ENCODE measurements at regions not wholly inside any gene's neighbourhood (a gene's known extent, or its start where the extent isn't known, plus 50 kb on each side); places are given as distances from the start of the nearest gene placed in this dataset.

GRCh38 chr12:92029902-92030586 is 115.6 kb downstream of the BTG1 start:
- DNase-seq: no peak

DNA sequence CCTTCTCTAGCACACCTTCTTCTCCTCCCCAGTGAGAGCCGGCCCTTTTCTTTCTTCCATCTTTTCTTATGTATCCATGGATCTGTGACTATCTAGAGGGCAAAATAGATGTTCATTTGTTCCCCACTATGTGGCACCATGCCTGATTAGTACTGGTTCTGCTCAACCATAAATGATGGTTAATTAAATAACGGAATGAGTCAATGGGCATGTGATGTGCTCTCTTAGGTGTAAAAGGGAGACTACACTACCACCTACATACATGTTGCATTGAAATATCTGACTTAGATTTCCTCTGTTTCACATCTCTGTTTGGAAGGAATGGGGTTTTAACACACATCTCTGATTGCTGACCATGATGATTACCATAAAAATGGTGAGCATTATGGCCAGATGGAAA is 116.5 kb downstream of the BTG1 start:
- no peak for DNase-seq

DNA sequence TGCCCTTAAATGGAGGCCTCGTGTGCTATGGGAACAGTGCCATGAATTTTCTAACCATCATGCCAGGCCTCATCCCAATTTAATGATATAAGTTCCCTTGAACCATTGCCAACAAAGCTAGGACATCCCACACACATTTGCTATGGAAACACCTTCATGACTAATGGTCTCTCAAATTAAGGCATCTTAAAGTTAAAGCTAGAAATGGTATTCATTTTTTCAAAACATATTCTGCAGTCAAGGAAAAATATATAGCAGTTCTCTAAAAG is 117.3 kb downstream of the BTG1 start:
- no peak for DNase-seq

GRCh38 chr12:92027701-92028440 is 117.8 kb downstream of the BTG1 start:
- DNase-seq: no peak

GRCh38 chr12:92027243-92027642 is 118.4 kb downstream of the BTG1 start:
- no peak for DNase-seq

GRCh38 chr12:92025462-92026207 is 120.0 kb downstream of the BTG1 start:
- DNase-seq: no peak

DNA sequence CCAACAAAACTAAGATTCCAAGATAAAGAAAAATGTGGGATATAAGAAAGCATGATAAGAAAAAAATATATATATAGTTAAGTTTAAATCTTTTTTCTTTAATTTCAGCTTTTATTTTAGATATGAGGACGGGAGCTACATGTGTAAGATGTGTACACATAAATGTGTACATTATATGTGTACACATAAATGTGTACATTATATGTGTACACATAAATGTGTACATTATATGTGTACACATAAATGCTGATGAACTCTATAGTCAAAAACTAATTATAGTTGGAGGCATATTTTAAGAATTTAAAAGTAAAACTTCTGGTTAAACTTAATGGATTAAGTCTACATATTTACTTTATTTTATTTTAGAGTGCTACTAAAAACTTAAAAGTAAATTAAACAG is 123.6 kb downstream of the BTG1 start:
- DNase-seq: no peak

GRCh38 chr12:92021666-92022035 is 124.0 kb downstream of the BTG1 start:
- DNase-seq: no peak

- DNase-seq: no peak
These were observed 124.5 kb downstream of the BTG1 start for GRCh38 chr12:92020983-92021665.

GRCh38 chr12:92019491-92020277 is 126.0 kb downstream of the BTG1 start:
- no peak for DNase-seq

DNA sequence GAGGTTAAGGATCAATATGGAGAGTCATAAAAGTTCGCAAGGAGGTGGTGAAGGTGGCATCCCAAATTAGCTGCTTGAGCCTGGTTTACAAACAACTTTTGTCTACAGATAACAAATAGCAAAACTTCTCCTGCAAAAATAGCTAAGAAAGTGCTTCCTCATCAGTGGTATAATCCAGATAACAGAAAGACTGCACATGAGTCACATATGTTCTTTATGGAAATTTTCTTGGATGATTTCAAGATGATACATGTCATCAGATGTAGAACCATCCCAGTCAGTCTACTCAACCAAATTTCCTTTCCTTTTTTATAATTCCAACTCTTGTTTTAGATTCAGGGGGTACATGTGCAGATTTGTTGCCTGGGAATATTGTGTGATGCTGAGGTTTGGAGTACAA is 133.0 kb downstream of the BTG1 start:
- DNase-seq: no peak

GRCh38 chr12:92010853-92011701 is 134.6 kb downstream of the BTG1 start:
- no peak for DNase-seq

GRCh38 chr12:92010368-92010767 is 135.3 kb downstream of the BTG1 start:
- DNase-seq: no peak

DNA sequence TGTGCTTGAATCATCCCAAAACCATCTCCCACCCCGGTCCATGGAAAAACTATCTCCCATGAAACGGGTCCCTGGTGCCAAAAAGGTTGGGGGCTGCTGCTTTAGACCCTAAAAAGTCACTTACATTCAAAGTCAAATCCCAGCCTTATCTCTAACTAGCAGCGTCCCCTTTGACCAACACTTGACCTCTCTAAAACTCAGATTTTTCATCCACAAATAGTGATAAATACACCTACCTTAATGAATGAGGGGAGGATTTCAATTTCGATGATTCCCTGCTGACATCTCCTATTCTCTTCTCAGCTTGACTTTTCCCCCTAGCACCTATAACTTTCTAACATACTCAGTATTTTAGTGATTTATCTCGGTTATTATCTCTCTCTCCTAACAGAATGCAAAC is 137.3 kb downstream of the BTG1 start:
- no peak for DNase-seq

DNA sequence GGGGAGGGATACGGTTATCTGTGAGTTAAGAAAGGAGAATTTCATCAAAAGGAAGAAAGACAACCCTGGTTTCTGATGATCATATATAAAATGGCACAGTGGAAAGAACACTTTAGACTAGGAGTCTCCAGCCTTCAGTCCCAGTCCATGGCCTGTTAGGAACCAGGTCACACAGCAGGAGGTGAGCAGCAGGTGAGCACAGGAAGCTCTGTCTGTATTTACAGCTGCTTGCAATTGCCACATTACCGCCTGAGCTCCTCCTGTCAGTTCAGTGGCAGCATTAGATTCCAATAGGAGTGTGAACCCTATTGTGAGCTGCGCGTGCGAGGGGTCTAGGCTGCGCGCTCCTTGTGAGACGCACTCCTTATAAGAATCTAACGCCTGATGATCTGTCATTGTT is 137.9 kb downstream of the BTG1 start:
- DNase-seq: no peak

DNA sequence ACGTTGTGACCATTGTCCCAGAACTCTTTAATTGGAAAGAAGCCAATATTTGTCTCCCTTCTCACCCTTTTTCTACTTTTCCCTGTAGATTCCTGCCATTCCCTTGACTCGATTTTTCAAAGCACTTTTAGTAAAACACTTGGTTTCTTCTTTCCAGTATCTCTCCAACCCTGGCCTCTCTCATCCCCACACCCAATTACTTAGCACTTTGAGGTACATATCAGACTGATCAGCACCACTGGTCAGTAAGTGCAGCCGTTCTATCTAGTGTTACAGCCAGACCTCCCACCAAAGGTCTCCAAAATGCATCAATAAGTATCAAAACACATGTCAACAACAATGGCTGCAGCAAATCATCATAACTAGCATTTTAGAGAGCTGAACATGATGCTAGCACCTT is 141.9 kb downstream of the BTG1 start:
- DNase-seq: no peak

GRCh38 chr12:92002673-92003382 is 142.8 kb downstream of the BTG1 start:
- DNase-seq: no peak

GRCh38 chr12:92002195-92002649 is 143.4 kb downstream of the BTG1 start:
- DNase-seq: no peak

GRCh38 chr12:92000597-92000996 is 145.0 kb downstream of the BTG1 start:
- no peak for DNase-seq

GRCh38 chr12:91999823-92000222 is 145.8 kb downstream of the BTG1 start:
- DNase-seq: no peak

- no peak for DNase-seq
These were observed 147.3 kb downstream of the BTG1 start for GRCh38 chr12:91998316-91998715.

Data from stimulated activated CD8-positive, alpha-beta memory T cell treated with anti-CD3 and anti-CD28 coated beads, Interleukin-4, amount 100 ng/mL, for 48 hours (primary cell).